Superior temporal gyrus (tissue), 1 donor: ENCODE measurements at regions not wholly inside any gene's neighbourhood (a gene's known extent, or its start where the extent isn't known, plus 50 kb on each side); places are given as distances from the start of the nearest gene placed in this dataset.

Experiments used
- DNase-seq: peaks from one replicate; pipeline ENCODE4 v3.0.0-alpha.2; 2016; ENCODE audit errors: extremely low spot score

DNA sequence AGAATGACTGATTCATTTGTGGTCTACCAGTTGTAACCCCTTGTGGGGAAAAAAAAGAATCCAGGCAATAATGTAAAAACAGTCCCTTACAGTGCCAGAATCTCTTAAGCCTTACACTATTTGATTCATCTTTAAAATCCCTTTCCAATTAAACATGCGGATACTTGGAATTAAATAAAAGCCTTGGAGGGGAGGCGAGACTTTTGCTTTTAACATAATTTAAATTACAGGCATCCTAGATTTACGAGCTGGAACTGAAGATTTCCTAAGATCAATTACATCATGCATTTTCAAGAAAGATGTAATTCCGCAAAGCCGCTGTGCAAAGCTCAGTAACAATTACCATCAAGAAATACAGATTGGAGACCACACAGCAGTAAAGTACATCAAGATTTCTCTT, 370.2 kb downstream of the MTRR start:
- DNase-seq: no peak

DNA sequence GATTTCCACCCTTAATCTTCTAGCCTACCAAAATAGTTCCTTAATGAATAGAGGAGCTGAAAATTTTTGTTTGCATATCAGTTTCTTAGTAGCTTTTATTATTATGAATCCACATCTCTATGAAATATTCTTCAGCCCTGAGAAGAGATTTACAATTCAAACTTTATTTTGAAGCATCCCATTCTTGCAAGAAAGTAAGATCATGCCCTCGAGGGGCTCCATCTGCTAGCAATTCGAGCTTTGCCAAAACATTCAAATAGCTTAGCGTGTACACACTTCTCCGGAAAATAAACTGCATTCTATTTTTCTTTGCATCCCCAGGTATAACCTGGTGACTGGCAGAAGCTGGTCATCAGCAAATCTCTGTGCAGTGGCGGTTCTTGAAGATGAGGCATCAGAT, 370.7 kb downstream of the MTRR start:
- DNase-seq: no peak

DNA sequence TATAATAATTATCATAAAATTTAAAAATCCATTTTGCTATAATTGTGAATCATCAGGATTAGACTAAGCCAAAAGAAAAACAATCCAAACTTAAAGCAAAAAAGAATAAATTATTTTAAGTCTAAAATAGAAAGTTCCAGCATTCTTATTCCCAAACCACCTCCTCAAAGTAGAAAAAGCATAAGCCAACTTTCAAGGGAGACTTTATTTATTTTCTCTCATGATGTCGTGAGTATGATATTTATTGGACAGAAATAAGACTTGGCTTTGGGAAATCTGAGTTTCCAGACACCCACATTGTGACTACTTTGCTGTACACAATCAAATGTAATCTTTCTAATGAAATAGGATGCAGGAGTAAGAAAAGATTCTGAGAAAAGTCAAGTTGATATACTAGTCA, 372.1 kb downstream of the MTRR start:
- no peak for DNase-seq

DNA sequence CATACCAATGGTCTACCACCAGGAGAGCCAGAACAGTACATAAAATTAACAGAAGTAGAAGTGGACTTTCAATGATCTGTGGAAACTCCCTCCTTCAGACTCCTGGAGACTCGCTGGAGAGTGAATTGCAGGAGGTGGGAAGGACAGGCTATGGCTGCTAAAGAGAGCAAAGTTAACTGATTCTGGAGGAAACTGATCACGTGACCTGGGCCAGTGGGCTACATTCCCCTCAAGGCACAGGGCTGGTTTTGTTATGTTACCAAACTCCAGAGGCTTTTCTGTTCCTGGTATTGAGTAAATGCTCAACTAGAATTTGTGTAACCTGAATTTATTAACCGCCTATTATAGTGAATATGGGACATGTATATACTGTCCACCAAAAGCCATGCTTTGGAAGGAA, 372.6 kb downstream of the MTRR start:
- DNase-seq: no peak

DNA sequence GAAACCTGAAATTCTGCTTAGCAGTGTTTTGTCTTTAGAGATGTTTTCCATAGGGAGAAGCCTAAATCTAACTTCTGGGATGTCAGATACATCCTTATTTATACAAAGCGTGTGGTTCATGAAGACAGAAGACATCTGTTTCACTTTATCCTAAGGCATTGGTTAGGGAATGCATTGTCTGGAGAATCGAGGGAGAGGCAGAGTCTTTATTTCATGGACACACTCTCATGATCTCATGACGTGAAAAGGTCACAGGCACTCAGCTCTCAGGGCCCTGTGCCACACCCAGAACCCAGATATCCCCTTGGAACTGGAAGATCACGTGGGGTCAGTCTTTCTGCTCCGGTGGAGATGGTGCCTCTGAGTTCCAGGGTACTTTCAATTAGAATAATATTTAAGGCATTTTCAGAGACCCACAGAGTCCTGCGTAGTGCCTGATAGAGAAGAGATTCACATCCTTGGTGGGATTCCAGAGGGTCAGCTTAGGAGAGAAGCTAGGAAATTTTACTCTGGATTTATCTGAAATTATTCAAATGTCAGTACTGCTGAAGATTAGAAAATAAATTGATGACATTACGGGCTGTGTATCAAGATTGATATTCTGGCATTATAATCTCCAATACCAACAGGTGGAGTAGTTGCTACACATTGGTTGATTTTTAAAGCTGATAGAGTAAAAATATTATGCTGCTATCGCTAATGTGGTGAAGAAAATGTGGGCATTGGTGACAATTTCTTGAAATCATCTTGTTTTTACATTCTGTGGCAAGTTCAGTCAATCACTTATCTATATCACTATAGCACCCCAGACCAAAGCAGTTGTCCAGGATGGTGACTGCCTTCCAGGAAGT, 378.3 kb downstream of the MTRR start:
- DNase-seq: no peak

DNA sequence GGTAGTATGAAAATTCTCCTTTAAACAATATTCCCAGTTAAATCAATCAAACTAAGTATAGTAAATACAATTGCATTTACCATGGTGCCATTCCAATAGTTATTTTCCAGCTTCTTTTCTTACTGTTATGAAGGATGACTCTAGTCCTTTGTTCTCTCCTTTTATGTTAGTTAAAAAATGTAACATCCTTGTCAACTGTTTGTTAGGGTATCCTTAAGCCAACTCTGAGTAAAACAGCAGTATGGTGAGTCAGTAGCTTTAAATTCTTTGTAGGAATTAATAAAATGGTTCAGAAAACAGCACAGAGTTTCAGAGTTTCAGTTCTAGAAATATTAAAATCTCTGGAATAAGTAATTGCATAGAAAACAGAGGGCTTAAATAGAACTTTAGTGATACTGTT, 384.4 kb downstream of the MTRR start:
- no peak for DNase-seq

DNA sequence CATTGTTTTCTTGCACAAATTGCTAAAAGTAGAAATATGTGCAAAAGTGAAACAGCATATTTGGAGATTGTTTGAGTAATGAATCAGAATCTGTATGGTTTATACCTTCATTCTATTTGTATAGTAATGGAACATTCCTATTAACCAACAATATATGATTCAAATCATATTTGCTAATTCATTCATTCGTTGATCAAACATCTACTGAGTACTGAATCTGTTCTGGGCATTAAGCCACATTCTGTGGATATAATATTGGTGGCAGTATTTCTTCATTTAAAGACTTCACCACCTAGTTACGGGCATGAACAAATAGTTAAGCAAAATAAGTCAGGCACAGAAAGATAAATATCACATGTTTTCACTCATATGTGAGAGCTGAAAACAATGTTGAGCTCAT, 385.7 kb downstream of the MTRR start:
- DNase-seq: no peak

DNA sequence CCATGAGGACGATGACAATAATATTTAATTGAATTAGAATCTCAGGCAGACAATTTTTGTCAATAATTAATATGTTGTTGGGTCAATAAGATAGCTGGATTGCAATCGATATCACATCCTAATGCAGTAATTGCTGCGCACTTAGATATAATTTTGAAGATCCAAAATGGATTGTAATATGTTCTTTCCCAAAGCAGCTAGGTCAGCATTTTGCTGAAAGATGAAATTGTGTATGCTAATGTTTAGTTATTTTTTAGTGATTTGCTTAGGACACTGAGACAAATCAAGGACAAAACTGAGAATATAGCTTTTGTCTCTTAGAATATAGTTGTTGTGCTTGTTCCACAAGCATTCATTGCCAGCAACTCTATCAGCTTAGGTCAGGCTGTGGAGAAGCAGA, 389.9 kb downstream of the MTRR start:
- DNase-seq: no peak

DNA sequence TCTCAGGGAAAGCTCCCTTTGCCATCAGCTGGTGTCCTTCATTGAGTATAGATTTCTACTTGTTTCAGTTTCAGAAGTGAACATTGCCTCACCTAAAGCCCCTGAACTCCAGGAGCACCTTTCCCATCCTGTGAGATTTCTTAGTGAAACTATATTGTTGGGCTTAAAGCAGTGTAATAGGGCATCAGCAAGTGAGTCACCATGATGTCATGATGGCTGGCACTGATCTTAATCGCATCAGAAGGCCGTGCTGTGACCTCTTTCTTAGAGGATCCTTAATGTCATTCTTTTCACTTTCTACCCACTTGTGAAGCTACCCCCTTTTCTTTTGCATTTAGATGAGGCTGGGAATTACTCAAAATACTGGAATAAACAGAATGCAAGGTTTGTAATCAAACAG, 401.3 kb downstream of the MTRR start:
- no peak for DNase-seq

DNA sequence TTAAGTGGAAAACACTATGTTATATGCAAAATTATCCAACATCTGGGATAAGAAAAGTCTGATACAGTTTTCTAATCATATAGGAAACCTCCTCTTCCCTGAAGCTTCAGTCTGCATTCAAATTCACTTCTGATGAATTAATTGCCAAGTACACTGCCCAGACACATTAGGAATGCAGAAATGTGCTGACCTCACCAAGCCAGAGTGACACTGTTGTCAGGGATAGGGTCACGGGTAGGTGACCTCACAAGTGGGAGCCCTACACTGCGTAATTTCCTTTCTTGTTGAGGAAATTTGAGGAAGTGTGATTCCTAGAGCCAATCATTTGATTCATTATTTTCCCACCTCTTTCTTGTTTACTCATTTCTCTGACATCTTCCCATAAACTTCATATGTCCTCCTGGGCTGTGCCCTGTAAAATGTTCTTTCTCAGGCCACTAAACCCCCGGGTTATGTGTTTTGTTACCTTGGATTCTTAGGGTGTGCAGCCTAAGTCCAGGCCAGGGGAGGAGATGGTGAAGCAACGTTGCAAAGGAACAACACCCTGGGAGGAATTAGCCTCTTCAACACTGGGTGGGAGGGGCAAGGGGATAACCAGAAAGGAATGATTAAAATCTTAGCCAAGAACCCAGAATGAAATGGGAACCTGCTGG, 411.9 kb downstream of the MTRR start:
- DNase-seq: no peak

DNA sequence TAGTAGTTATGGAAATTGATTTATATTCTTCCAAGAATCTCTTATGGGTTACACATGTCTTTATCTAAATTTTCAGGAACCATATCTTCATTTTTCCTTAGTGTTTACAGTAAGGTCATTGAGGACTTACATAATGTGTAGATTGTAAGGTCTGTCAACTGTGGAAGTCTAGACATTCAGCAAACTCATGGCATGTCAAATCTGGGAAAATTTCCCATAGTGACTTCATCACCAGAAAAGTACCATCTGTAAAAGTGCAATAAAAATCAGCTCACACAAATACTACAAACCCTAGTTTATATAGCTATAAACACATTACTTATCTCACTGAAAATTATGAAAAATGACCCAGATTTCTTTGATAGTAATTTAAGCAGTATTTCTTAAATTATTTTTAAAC, 419.4 kb downstream of the MTRR start:
- no peak for DNase-seq

DNA sequence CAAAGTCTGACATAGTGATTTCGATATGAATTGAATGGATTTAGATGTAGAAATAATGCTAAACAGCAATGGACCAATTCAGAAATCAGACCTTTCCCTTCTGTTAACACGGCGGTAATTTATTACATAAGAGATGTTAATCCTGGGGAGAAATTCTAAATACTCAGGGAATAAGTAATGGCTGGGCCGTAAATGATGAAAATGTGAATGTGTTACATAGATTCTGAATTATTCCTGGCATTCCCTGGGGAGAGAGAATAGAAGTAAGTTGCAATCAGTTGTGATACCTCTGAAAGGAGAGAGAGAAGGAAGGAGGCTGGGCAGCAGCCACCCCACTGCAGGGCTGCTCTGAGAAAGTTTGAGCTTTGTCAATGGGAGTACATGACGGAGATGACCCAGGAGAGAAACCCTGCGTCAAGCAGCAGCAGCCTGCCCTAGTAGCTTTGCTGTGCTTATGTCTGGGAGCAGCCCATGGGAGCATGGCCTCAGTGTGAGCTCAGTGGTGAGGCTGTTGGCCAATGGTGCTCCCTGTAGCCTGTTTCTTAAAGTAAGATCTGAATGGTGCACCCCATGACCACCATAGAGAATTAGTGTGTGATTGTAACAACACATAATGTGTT, 420.1 kb downstream of the MTRR start:
- DNase-seq: no peak

DNA sequence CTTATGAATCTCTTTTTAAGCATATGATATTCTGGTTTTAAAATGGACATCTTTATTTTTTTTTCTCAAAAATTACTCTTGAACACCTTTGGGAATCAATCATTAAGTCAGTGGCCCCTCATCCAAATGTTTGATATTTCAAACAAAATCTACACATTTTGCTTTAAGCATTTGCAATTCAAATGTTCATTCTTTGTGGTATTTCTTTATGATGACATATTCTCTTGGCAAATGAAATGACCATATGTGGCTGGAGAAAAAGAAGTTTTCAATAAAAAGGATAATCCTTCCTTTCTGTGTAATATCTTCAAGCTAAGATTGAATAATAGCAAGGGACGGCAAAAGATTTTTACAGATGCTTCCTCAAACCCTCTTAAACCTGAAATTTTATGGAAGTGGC, 420.8 kb downstream of the MTRR start:
- no peak for DNase-seq

DNA sequence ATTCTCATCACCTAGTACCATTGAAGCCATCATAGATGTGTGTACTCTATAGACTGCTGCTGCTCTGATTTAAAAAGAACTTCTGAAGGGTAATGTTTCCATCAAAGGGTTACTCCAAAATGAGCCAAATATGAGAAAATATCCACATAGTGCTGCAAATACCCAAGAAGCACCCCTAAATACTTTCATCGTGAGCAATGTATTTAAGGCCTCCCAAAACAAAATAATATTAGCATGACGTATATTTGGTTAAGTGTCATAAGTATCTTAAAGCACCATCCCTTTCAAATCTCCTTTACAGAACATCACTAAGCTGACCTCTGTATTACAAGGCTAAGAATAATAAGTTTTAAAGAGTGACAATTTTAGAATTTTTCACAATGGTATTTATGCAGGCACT, 421.8 kb downstream of the MTRR start:
- no peak for DNase-seq

DNA sequence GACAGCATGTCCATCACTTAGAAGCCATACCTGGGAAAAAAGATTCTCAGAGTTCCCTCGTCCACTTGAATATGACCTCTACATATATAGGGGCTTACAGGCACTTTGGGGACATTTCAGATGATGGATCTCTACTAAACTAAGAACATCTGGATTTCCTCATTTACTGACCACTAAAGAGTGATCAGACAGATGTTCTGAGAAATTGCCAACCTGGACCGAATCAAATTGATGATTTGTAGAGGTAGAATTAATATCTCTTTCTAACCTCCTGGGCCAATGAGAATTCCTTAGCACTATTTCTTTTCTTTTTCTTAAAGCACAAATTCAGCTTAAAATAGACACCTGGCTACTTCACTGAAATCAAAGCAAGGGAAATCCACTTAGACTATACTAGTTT, 422.7 kb downstream of the MTRR start:
- DNase-seq: no peak

DNA sequence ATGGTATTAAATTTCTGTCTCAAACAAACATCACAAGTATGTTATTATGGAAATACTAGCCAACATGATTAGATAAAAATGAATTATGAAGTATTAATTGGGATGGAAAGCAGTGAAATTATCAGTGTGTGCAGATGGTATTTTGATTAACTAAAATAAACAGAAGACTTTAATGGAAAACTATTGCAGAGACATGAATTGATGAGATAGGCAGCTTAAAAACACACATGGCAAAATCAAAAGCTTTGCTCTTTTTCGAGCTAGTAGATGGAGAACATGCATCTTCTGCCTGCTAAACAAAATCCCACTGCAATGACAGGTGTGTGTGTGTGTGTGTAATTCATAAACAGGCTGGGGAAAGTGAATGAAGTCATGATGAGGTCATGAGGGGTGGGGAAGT, 426.2 kb downstream of the MTRR start:
- DNase-seq: no peak

DNA sequence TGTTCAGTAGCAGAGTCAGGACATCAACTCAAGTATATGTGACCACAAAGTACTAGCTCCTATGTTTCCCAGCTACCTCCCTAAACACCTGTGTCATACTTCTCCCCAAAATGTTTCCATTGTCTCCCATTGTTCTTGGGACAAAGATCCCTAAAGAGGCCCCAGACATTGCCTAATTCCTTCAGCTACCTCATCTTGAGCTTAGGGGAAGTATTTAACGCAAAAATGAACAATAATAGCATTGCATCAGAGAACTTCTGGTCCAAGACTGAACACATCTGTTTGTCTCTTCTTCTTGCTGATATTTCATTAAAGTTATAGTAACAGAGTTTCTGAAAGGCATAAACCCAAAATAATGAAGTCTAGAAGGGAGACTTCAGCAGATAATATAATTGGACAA, 430.8 kb downstream of the MTRR start:
- DNase-seq: no peak

DNA sequence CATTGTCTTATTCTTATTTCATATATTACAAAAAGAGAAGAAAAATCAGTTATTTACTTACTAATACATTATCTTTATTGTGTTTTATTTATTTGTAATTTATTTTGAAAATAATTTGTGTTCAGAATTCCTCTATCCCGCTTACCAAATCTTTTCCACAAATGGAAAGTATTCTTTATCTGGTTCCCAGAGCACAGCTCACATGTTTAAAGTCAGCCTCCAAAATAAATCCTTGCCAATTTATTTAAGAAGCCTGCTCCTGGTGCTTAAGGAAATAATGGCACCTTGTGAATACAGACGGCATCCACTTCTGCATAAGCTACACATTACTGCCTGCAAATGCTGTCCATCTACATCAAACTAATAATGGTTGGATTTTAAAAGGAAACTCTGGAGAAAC, 435.4 kb downstream of the MTRR start:
- no peak for DNase-seq

DNA sequence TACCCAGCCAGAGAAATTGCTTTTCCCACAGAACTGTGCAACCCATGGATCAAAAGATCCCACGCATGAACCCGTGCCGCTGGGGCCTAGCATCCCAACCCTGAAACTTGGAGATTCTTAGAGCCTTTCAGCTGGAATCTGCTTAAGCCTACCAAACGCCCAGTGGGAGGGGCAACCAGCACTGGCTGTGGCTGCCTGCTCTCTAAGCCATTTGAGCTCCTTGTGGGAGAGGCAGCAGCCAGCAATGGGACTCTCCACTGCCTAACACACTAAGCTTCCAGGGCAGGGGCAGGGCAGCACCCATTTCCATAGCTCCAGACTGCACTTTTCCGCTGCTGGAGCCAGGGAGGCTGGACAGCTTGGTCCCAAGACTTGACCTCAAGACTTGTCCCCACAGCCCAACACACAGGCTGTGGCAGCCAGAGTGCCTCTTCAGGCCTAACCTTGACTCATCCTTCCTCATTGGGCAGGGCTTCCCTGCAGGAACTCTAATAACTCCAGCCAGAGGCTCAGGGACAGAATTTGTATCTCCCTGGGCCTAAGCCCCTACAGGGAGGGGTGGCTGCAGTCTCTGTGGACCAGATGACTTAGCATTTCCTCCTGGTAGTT, 437.4 kb downstream of the MTRR start:
- DNase-seq: no peak

DNA sequence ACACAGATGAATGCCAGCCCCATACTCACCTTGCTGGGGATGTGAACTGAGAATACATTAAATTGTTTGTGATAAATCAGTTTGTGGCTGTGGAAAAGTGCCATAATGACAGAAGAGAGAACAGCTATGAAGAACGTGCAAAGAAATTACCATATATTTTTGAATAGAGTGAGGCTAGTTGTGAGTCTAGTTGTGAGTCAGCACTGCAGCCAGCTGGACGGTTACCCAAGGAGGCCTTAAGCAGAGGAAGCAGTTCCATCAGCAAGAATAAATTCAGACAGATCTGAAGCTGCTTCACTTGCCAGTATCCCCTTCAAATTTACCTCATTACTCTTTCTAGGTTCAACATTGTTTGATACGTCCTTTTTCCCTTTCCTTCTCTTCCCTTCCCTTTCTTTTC, 446.0 kb downstream of the MTRR start:
- DNase-seq: no peak

DNA sequence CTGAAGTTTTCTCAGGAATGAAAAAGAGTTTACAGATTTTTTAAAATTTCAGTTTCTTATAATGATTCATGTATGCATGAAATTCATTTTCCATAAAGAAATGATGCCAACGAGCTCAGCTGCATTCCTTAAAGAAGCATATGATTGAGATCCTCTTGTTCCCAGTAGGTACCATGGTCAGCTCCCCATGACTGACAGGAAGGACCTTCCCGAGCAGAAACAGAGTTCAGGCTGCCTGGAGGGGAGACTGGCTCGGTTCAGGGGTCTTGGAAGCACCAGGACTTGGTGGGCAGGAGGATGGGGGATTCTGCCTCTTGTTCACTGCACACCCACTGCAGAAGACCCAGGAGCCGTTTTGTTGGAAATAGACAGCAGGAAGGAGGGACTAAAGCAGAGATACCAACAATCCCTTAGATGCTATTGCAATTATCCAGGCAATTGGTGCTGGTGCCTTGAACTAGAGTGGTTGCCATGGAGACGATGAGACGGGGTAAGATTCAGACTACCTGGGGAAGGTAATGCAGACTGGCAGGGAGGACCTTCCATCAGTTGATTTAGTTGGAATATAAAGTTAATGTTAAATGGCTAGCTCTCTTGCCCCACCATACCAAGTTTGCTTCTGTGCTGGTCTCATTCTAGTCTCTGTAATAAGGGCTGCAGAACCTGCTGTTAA, 447.8 kb downstream of the MTRR start:
- no peak for DNase-seq

DNA sequence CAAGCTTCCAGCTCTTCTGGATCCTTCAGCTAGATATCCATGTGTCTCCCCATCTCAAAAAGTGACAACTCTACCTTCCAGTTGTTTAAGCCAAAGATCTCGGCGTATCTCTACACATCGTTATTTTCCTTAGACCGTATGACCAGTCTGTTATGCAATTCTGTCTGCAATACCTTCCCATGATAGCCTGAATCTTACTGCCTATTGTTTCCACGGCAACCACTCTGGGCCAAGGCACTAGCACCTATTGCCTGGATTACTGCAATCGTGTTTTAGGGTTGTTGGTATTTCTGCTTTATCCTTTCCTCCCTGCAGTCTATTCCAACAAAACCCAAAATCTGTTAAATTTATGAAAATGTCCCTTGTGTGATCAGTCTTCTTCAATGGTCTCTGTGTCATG, 448.4 kb downstream of the MTRR start:
- DNase-seq: no peak
